GM18508 (cell line): ENCODE measurements at regions not wholly inside any gene's neighbourhood (a gene's known extent, or its start where the extent isn't known, plus 50 kb on each side); places are given as distances from the start of the nearest gene placed in this dataset.

ENCODE experiments used
- ATAC-seq: cut with Tn5 transposase; IDR thresholded peaks from one replicate; pipeline ENCODE4 v1.9.1; 2021; ENCODE audit warnings: moderate number of reproducible peaks; ENCODE audit not compliant: insufficient read depth, unreplicated experiment

- no peak for ATAC-seq
Measured at GRCh38 chr6:47152666-47153403, 110.7 kb upstream of the ADGRF1 start.

- no peak for ATAC-seq
Measured at GRCh38 chr6:47151232-47151898, 109.2 kb upstream of the ADGRF1 start.

- ATAC-seq = no peak
Measured at GRCh38 chr6:47149554-47149953, 107.4 kb upstream of the ADGRF1 start.

GRCh38 chr6:47149066-47149465 lies 106.9 kb upstream of the ADGRF1 start:
- no peak for ATAC-seq

GRCh38 chr6:47147836-47148344 lies 105.8 kb upstream of the ADGRF1 start:
- no peak for ATAC-seq

- no peak for ATAC-seq
Measured at GRCh38 chr6:47147175-47147727, 105.1 kb upstream of the ADGRF1 start.

GRCh38 chr6:47146431-47147174 lies 104.5 kb upstream of the ADGRF1 start:
- no peak for ATAC-seq

GRCh38 chr6:47145212-47145611 lies 103.1 kb upstream of the ADGRF1 start:
- no peak for ATAC-seq

- no peak for ATAC-seq
Measured at GRCh38 chr6:47144306-47144705, 102.2 kb upstream of the ADGRF1 start.

GRCh38 chr6:47141963-47142362 lies 99.8 kb upstream of the ADGRF1 start:
- no peak for ATAC-seq

GRCh38 chr6:47141171-47141570 lies 99.0 kb upstream of the ADGRF1 start:
- no peak for ATAC-seq

- ATAC-seq = no peak
Measured at GRCh38 chr6:47138046-47138445, 95.9 kb upstream of the ADGRF1 start.

- no peak for ATAC-seq
Measured at GRCh38 chr6:47137073-47137472, 94.9 kb upstream of the ADGRF1 start.

- ATAC-seq = no peak
Measured at GRCh38 chr6:47135772-47136171, 93.6 kb upstream of the ADGRF1 start.

GRCh38 chr6:47134476-47135189 lies 92.5 kb upstream of the ADGRF1 start:
- no peak for ATAC-seq

GRCh38 chr6:47133230-47134000 lies 91.3 kb upstream of the ADGRF1 start:
- no peak for ATAC-seq

GRCh38 chr6:47132724-47133123 lies 90.6 kb upstream of the ADGRF1 start:
- no peak for ATAC-seq

GRCh38 chr6:47131773-47132172 lies 89.6 kb upstream of the ADGRF1 start:
- ATAC-seq = no peak

GRCh38 chr6:47130086-47130485 lies 88.0 kb upstream of the ADGRF1 start:
- no peak for ATAC-seq
